Activated CD8-positive, alpha-beta T cell treated with anti-CD3 and anti-CD28 coated beads for 36 hours (primary cell): ENCODE measurements at regions not wholly inside any gene's neighbourhood (a gene's known extent, or its start where the extent isn't known, plus 50 kb on each side); places are given as distances from the start of the nearest gene placed in this dataset.

Experiments
- ATAC-seq: fragments of 200-7000 bp; cut with Tn5 transposase; one replicate; pipeline ENCODE4 v1.10.0; 2021; ENCODE audit warnings: mild to moderate bottlenecking, moderate library complexity
- CTCF ChIA-PET: fragments of 350-600 bp; sonication (Branson Sonifier 250); formaldehyde crosslinking; loops from one replicate; lab custom pipeline; 2021; ENCODE audit warnings: antibody characterized with exemption; lab: Charles Lee
- POLR2A ChIA-PET: fragments of 350-600 bp; sonication (Branson Sonifier 250); formaldehyde crosslinking; loops from one replicate; lab custom pipeline; 2021; ENCODE audit warnings: antibody characterized with exemption; lab: Charles Lee
- DNase-seq: peaks from one replicate; pipeline ENCODE4 v3.0.0-alpha.2; 2020
- H3K27ac Mint-ChIP-seq: one replicate; pipeline ENCODE4 v1.8.0; 2021; ENCODE audit warnings: mild to moderate bottlenecking, mixed read lengths
- H3K27me3 Mint-ChIP-seq: one replicate; pipeline ENCODE4 v1.8.0; 2021; ENCODE audit warnings: mixed read lengths
- H3K36me3 Mint-ChIP-seq: one replicate; pipeline ENCODE4 v1.8.0; 2021; ENCODE audit warnings: low read depth, mixed read lengths
- H3K4me1 Mint-ChIP-seq: one replicate; pipeline ENCODE4 v1.8.0; 2021; ENCODE audit warnings: low read depth, mixed read lengths
- H3K4me3 Mint-ChIP-seq: one replicate; pipeline ENCODE4 v1.8.0; 2021; ENCODE audit warnings: mild to moderate bottlenecking, moderate library complexity, mixed read lengths
- H3K9me3 Mint-ChIP-seq: one replicate; pipeline ENCODE4 v1.8.0; 2021; ENCODE audit warnings: mixed read lengths
- CTCF ChIP-seq: fragments of 200-600 bp; IDR thresholded peaks from one replicate; pipeline ENCODE4 v1.8.0; 2022; ENCODE audit warnings: antibody characterized with exemption, mild to moderate bottlenecking
- intact Hi-C: fragments of 100-400 bp; cut with micrococcal nuclease; formaldehyde crosslinking; loops from one replicate; pipeline ENCODE4 v1.10.0; 2022

- intact Hi-C loops, result no loop called here
- no peak for DNase-seq
- H3K27me3 Mint-ChIP-seq, result peaks cover 27% of the 10 kb centered on the region
- CTCF ChIA-PET, result no interaction called here
- no peaks in the 10 kb centered on the region for H3K9me3 Mint-ChIP-seq
- H3K27ac Mint-ChIP-seq, result no peak overlapping the region
- ATAC-seq, result no peak
- H3K36me3 Mint-ChIP-seq, result no peaks in the 10 kb centered on the region
- peaks cover 14% of the 10 kb centered on the region for H3K4me1 Mint-ChIP-seq
- POLR2A ChIA-PET, result no interaction called here
- no peak for TF ChIP-seq CTCF
- no peak overlapping the region for H3K4me3 Mint-ChIP-seq
These were observed 129.2 kb upstream of the ARID1B start for GRCh38 chr6:156647991-156648390.

- no peak overlapping the region for H3K27ac Mint-ChIP-seq
- no peak overlapping the region for H3K4me3 Mint-ChIP-seq
- H3K27me3 Mint-ChIP-seq, result peaks cover 27% of the 10 kb centered on the region
- intact Hi-C loops, result no loop called here
- no peaks in the 10 kb centered on the region for H3K36me3 Mint-ChIP-seq
- ATAC-seq, result no peak
- POLR2A ChIA-PET, result no interaction called here
- CTCF ChIA-PET, result no interaction called here
- no peaks in the 10 kb centered on the region for H3K9me3 Mint-ChIP-seq
- no peak for DNase-seq
- H3K4me1 Mint-ChIP-seq, result peaks cover 14% of the 10 kb centered on the region
- TF ChIP-seq CTCF, result no peak
These were observed 129.9 kb upstream of the ARID1B start for GRCh38 chr6:156647140-156647784.

GRCh38 chr6:156646496-156646895 lies 130.7 kb upstream of the ARID1B start:
- POLR2A ChIA-PET, result no interaction called here
- Mint-ChIP-seq H3K27ac (no peak overlapping the region), H3K9me3 (no peaks in the 10 kb centered on the region), H3K36me3 (no peaks in the 10 kb centered on the region), H3K4me3 (no peak overlapping the region), H3K27me3 (peaks cover 27% of the 10 kb centered on the region), H3K4me1 (peaks cover 14% of the 10 kb centered on the region)
- intact Hi-C loops, result no loop called here
- CTCF ChIA-PET, result no interaction called here
- DNase-seq (no peak), ATAC-seq (no peak)
- no peak for TF ChIP-seq CTCF

- Mint-ChIP-seq H3K4me3 (no peak overlapping the region), H3K27me3 (peaks cover 27% of the 10 kb centered on the region), H3K9me3 (peaks cover 2% of the 10 kb centered on the region), H3K4me1 (peaks cover 14% of the 10 kb centered on the region), H3K36me3 (no peaks in the 10 kb centered on the region), H3K27ac (no peak overlapping the region)
- ChIA-PET CTCF (no interaction called here), POLR2A (no interaction called here)
- no peak for TF ChIP-seq CTCF
- ATAC-seq, result no peak
- DNase-seq, result no peak
- intact Hi-C loops, result no loop called here
These were observed 132.1 kb upstream of the ARID1B start for GRCh38 chr6:156645097-156645496.

GRCh38 chr6:156639009-156639721 lies 138.0 kb upstream of the ARID1B start:
- Mint-ChIP-seq H3K9me3 (peaks cover 2% of the 10 kb centered on the region), H3K36me3 (no peaks in the 10 kb centered on the region), H3K4me3 (no peak overlapping the region), H3K27me3 (peaks cover under 1% of the 10 kb centered on the region), H3K4me1 (peaks cover 9% of the 10 kb centered on the region), H3K27ac (no peak overlapping the region)
- ChIA-PET POLR2A (no interaction called here), CTCF (no interaction called here)
- intact Hi-C loops, result no loop called here
- DNase-seq, result no peak
- no peak for ATAC-seq
- no peak for TF ChIP-seq CTCF
